Astrocyte (in vitro differentiated cells and primary cell): ENCODE measurements at regions not wholly inside any gene's neighbourhood (a gene's known extent, or its start where the extent isn't known, plus 50 kb on each side); places are given as distances from the start of the nearest gene placed in this dataset.
"Not testable (repeated sequence)": the region's sequence is repeated elsewhere in the genome, so short reads cannot be mapped to it uniquely, and the experiment has no call there.

Source experiments
- DNase-seq: peaks from one replicate; pipeline ENCODE4 v3.0.0-alpha.2; 2010; ENCODE audit warnings: low read depth
- FAIRE-seq: peaks from 2 replicates; lab custom pipeline; 2011; peaks lifted over from hg19 to GRCh38; lab: Jason Lieb, UNC
- H2AFZ ChIP-seq: 2 replicates; pipeline ENCODE4 v1.6.0; 2012; ENCODE audit warnings: low read depth, low read length, inconsistent platforms
- H3K27ac ChIP-seq: 2 replicates; pipeline ENCODE4 v1.5.1; 2011; ENCODE audit warnings: low read depth, low read length, inconsistent platforms
- H3K27me3 ChIP-seq: 2 replicates; pipeline ENCODE4 v1.6.0; 2011; ENCODE audit warnings: low read length, inconsistent platforms; ENCODE audit not compliant: insufficient read depth
- H3K36me3 ChIP-seq: 2 replicates; pipeline ENCODE4 v1.5.1; 2011; ENCODE audit warnings: low read length, inconsistent platforms; ENCODE audit not compliant: insufficient read depth
- H3K4me1 ChIP-seq: 2 replicates; pipeline ENCODE4 v1.5.1; 2011; ENCODE audit warnings: low read length, inconsistent platforms; ENCODE audit not compliant: insufficient read depth
- H3K4me2 ChIP-seq: 2 replicates; pipeline ENCODE4 v1.6.0; 2012; ENCODE audit warnings: low read length, inconsistent platforms
- H3K4me3 ChIP-seq: 2 replicates; pipeline ENCODE4 v1.5.1; 2011; ENCODE audit warnings: low read depth, mild to moderate bottlenecking, low read length, inconsistent platforms; ENCODE audit not compliant: insufficient read depth
- H3K79me2 ChIP-seq: 2 replicates; pipeline ENCODE4 v1.6.0; 2012; ENCODE audit warnings: mild to moderate bottlenecking, low read length, inconsistent platforms; ENCODE audit not compliant: insufficient read depth
- H3K9ac ChIP-seq: 2 replicates; pipeline ENCODE4 v1.6.0; 2012; ENCODE audit warnings: mild to moderate bottlenecking, low read length, inconsistent platforms
- H3K9me3 ChIP-seq: 2 replicates; pipeline ENCODE4 v1.5.1; 2012; ENCODE audit warnings: low read depth, mild to moderate bottlenecking, low read length, inconsistent platforms; ENCODE audit not compliant: insufficient read depth
- H4K20me1 ChIP-seq: 2 replicates; pipeline ENCODE4 v1.6.0; 2012; ENCODE audit warnings: low read length, inconsistent platforms; ENCODE audit not compliant: insufficient read depth
- H3K27ac Mint-ChIP-seq: one replicate; pipeline ENCODE4 v1.8.0; 2021; ENCODE audit warnings: mild to moderate bottlenecking, mixed read lengths; ENCODE audit not compliant: unreplicated experiment
- H3K27me3 Mint-ChIP-seq: one replicate; pipeline ENCODE4 v1.8.0; 2021; ENCODE audit warnings: low read depth, mixed read lengths; ENCODE audit not compliant: unreplicated experiment
- H3K36me3 Mint-ChIP-seq: one replicate; pipeline ENCODE4 v1.8.0; 2021; ENCODE audit warnings: low read depth, mixed read lengths; ENCODE audit not compliant: unreplicated experiment
- H3K4me1 Mint-ChIP-seq: one replicate; pipeline ENCODE4 v1.8.0; 2021; ENCODE audit warnings: low read depth, mixed read lengths; ENCODE audit not compliant: unreplicated experiment
- H3K4me3 Mint-ChIP-seq: one replicate; pipeline ENCODE4 v1.8.0; 2021; ENCODE audit warnings: mild to moderate bottlenecking, moderate library complexity, mixed read lengths; ENCODE audit not compliant: unreplicated experiment
- H3K9me3 Mint-ChIP-seq: one replicate; pipeline ENCODE4 v1.8.0; 2021; ENCODE audit warnings: mild to moderate bottlenecking, mixed read lengths; ENCODE audit not compliant: unreplicated experiment
- CTCF ChIP-seq: IDR thresholded peaks from 2 replicates; pipeline ENCODE4 v1.5.1; 2011; ENCODE audit warnings: low read depth, mild to moderate bottlenecking, inconsistent platforms, low read length, moderate library complexity; ENCODE audit not compliant: insufficient read depth
- EZH2 ChIP-seq: IDR thresholded peaks from 2 replicates; pipeline ENCODE4 v1.6.1; 2012; ENCODE audit warnings: mild to moderate bottlenecking, low read length, inconsistent platforms; ENCODE audit not compliant: insufficient read depth

GRCh38 chr12:73002504-73002903 lies 730.3 kb downstream of the TRHDE start:
- H3K4me3 Mint-ChIP-seq, H3K4me1 ChIP-seq, H3K79me2 ChIP-seq, H3K4me3 ChIP-seq, DNase-seq, H3K4me2 ChIP-seq, H3K9me3 ChIP-seq, H3K4me1 Mint-ChIP-seq, H3K36me3 Mint-ChIP-seq, H3K27ac Mint-ChIP-seq, H3K27me3 Mint-ChIP-seq, H3K9me3 Mint-ChIP-seq, FAIRE-seq, H4K20me1 ChIP-seq, H3K27ac ChIP-seq, H3K36me3 ChIP-seq, H3K9ac ChIP-seq, H3K27me3 ChIP-seq, H2AFZ ChIP-seq: not testable (repeated sequence)

- H3K36me3 ChIP-seq, H3K27me3 Mint-ChIP-seq, H3K27me3 ChIP-seq, H2AFZ ChIP-seq, H3K9me3 ChIP-seq, H3K4me1 Mint-ChIP-seq, H3K9ac ChIP-seq, H3K27ac ChIP-seq, H3K4me1 ChIP-seq, H3K79me2 ChIP-seq, H4K20me1 ChIP-seq, H3K4me2 ChIP-seq, FAIRE-seq, H3K9me3 Mint-ChIP-seq, H3K27ac Mint-ChIP-seq, H3K4me3 ChIP-seq, H3K4me3 Mint-ChIP-seq, DNase-seq, H3K36me3 Mint-ChIP-seq: not testable (repeated sequence)
Measured at GRCh38 chr12:73009138-73009834, 737.1 kb downstream of the TRHDE start.

GRCh38 chr12:73017981-73018380 lies 745.8 kb downstream of the TRHDE start:
- Mint-ChIP-seq H3K9me3 (no peaks in the 10 kb centered on the region), H3K4me3 (no peak overlapping the region), H3K27me3 (no peaks in the 10 kb centered on the region), H3K4me1 (no peaks in the 10 kb centered on the region), H3K27ac (no peak overlapping the region), H3K36me3 (no peaks in the 10 kb centered on the region)
- H3K27me3 ChIP-seq: no peaks in the 10 kb centered on the region
- H3K4me1 ChIP-seq: no peaks in the 10 kb centered on the region
- no peak overlapping the region for H3K4me2 ChIP-seq
- H3K79me2 ChIP-seq: no peaks in the 10 kb centered on the region
- no peak overlapping the region for H3K9ac ChIP-seq
- no peaks in the 10 kb centered on the region for H3K36me3 ChIP-seq
- no peak overlapping the region for H3K27ac ChIP-seq
- H4K20me1 ChIP-seq: no peaks in the 10 kb centered on the region
- H2AFZ ChIP-seq: no peak overlapping the region
- FAIRE-seq (no peak), DNase-seq (no peak)
- H3K4me3 ChIP-seq: no peak overlapping the region
- H3K9me3 ChIP-seq: no peaks in the 10 kb centered on the region
- TF ChIP-seq CTCF: no peak
- TF ChIP-seq EZH2: no peak
